Mesenteric fat pad (tissue), 1 donor: ENCODE measurements at regions not wholly inside any gene's neighbourhood (a gene's known extent, or its start where the extent isn't known, plus 50 kb on each side); places are given as distances from the start of the nearest gene placed in this dataset.
"Not testable (repeated sequence)": the region's sequence is repeated elsewhere in the genome, so short reads cannot be mapped to it uniquely, and the experiment has no call there.

Source experiments
- DNase-seq: peaks from one replicate; pipeline ENCODE4 v3.0.0-alpha.2; 2020; ENCODE audit warnings: low spot score
- donor health status: DM: yes; HTN: yes; CAD: no.

DNA sequence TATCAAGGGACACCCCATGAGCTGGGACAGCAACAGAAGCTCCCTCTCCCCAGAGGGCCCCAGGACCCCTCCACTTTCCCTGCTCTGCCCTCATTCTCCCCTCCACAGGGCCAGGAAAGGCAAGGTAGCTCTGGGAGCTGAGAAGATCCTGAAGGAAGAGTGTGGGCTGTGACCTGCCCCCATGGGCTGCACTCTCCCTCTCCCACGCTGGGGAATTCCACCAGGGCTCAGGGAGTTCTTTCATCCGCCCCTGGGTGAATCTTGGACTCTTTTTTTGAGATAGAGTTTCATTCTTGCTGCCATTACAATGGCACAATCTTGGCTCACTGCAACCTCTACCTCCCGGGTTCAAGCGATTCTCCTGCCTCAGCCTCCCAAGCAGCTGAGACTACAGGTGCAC, 73.8 kb downstream of the C9orf50 start:
- no peak for DNase-seq

DNA sequence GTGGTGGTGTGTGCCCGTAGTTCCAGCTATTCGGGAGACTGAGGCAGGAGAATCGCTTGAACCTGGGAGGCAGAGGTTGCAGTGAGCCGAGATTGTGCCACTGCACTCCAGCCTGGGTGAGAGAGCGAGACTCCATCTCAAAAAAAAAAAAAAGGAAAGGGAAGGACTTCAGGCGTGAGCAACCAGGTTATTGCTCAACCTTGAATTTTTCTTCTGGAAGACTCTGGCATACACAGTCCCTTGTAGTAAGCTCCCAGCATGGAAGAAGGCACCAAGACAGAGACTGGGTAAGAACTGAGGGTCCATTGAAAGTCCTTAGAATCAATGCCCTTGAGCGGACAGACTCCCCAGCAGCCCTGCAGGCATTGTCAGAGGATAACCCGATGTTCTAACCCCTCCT, 75.0 kb downstream of the C9orf50 start:
- DNase-seq: not testable (repeated sequence)

DNA sequence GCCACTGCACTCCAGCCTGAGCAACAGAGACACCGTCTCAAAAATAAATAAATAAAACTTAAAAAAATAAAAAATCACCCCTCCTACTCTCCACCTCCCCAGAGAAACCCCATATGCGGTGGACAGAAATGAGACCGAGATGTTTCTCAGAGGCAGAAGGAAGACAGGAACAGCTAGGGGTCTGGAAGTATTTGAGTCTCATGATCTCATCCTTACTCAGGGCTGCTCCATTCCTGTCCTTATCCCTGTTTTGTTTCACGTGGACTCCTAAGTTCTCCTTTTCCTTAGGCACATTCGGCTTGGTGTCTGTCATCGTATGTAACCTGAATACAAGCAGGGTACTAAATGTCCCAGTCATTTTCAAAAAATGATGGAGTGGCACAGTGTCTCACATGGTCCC, 76.1 kb downstream of the C9orf50 start:
- no peak for DNase-seq

- no peak for DNase-seq
Measured at GRCh38 chr9:129542741-129543140, 78.2 kb downstream of the C9orf50 start.

- DNase-seq: no peak
Measured at GRCh38 chr9:129541270-129541669, 79.6 kb downstream of the C9orf50 start.

DNA sequence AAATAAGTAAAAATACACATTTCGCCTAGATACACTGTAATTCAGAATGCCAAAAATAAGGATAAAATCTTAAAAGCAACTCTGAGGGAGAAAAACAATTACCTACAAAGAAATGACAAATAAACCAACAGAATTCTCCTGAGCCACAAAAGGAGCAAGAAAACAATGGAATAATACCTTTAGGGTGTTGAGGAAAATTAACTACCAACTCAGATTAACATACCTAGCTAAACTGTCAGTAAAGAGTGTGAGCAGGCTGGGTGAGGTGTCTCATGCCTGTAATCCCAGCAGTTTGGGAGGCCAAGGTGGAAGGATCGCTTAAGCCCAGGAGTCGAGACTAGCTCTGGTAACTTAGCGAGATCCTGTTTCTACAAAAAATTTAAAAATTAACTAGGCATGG, 81.5 kb downstream of the C9orf50 start:
- no peak for DNase-seq

DNA sequence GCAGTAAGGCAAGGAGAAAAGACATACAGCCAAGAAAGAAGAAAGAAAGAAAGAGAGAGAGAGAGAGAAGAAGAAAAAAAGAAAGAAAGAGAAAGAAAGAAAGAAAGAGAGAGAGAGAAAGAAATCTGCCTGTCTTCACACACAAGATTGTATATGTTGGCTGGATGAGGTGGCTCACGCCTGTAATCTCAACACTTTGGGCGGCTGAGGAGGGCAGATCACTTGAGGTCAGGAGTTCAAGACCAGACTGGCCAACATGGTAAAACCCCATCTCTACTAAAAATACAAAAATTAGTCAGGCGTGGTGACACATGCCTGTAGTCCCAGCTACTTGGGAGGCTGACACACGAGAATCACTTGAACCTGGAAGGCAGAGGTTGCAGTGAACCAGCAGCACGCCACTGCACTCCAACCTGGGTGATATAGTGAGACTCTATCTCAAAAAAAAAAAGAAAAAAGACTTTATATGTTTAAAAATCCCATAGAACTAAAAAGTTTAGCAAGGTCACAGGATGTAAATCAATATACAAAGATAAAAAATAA, 89.0 kb downstream of the C9orf50 start:
- DNase-seq: not testable (repeated sequence)

DNA sequence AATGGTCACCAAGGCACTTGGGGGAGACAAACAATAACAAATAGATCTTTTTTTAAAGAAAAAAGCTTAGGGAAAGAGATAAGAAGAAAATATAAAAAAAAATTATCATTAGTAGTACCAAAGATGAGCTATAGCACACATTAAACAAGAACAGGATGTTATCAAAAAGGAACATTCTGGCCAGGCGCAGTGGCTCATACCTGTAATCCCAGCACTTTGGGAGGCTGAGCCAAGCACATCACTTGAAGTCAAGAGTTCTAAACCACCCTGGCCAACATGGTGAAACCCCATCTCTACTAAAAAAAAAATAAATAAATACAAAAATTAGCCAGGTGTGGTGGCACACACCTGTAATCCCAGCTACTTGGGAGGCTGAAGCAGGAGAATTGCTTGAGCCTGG, 92.9 kb downstream of the C9orf50 start:
- DNase-seq: not testable (repeated sequence)

- no peak for DNase-seq
Measured at GRCh38 chr9:129525656-129526196, 95.2 kb downstream of the C9orf50 start.

DNA sequence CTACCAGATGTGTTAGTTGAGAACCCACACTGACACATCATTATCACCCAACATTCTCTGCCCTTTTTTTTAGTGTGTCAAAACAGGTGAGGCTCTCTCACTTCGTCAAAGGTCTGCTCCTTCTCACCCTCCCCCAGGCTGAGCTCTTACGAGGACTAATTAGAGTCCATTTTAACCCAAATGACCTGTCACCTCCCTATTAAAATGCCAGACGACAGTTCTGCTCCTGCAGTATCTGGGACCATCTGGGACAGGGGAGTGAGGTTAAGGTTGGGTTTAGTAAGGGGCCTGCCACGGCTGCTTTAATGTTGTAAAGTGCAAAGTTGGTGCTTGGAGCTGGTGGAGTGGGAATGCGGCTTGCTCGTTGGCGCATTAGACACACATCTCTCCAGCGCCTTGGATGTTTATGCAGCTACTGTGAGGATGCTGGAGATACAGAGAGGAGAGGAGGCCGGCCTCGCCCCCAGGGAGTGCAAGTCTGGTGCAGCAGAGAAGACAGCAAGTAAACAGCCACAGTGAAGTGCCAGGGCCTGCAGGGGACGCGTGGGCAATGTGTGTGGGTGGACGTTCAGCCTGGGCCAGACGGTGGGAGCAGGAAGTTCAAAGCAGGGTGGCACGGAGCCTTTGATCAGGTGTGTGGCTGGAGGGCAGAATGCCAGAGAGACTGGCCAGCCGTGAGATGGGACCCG, 96.2 kb downstream of the C9orf50 start:
- DNase-seq: no peak

DNA sequence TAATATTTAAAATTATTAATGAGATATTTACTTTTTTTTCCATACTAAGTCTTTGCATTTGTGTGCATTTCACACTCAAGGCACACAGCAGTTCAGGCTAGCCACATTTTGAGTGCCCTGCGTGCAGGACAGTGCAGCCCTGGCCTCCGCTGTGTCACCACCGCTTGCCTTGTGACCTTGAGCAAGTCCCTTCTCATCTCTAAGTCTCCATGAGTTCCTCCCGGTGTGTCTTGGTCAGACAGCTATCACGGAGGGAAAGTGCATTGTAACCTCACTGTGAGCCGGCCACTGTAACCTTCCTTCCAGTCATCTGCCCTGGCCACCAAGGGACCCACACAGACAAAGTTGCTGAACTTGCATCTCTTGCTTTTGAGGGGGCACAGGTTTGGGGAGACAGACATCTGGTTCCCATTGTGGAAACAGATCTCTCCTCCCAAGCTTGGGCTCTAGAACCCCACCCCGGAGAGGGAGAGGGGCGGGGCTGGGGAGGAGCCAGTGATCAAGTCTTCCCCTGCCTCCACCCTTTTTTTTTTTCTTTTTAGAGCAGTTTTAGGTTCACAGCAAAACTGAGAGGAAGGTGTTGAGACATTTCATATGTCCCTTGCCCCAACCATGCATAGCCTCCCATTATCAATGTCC, 96.8 kb downstream of the C9orf50 start:
- no peak for DNase-seq

- DNase-seq: no peak
Measured at GRCh38 chr9:129522351-129522750, 98.5 kb downstream of the C9orf50 start.

DNA sequence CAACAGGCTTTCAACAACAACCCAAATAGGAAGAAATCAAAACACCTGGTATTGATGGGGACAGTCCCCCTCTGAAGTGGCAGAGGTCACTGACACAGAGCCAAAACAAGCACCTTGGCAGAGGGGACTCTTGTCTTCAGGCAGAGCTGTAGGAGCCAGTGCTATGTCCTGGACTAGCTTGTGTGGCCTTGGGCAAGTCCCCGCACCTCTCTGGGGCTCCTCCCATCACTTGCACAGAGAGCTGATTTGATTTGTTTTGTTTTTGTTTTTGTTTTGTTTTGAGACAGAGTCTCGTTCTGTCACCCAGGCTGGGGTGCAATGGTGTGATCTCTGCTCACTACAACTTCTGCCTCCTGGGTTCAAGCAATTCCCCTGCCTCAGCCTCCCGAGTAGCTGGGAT, 100.8 kb downstream of the C9orf50 start:
- no peak for DNase-seq

- DNase-seq: no peak
Measured at GRCh38 chr9:129518074-129518473, 102.8 kb downstream of the C9orf50 start.

DNA sequence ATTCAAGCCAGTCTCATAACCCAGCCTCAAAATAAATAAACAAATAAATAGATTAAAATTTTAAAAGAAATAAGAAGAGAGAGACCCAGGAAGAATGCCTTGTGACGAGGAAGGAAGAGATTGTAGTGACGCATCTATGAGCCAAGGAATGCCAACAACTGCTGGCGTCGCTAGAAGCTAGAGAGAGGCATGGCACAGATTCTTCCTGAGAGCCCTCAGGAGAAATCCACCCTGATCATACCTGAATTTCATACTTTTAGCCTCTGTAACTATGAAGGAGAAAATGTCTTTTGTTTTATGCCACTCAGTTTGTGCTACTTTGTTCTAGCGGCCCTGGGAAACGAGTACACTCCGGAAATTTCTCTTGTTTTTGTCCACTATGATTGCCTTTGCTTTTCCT, 103.9 kb downstream of the C9orf50 start:
- DNase-seq: no peak

- no peak for DNase-seq
Measured at GRCh38 chr9:129514891-129515290, 106.0 kb downstream of the C9orf50 start.

- no peak for DNase-seq
Measured at GRCh38 chr9:129514497-129514867, 106.4 kb downstream of the C9orf50 start.

DNA sequence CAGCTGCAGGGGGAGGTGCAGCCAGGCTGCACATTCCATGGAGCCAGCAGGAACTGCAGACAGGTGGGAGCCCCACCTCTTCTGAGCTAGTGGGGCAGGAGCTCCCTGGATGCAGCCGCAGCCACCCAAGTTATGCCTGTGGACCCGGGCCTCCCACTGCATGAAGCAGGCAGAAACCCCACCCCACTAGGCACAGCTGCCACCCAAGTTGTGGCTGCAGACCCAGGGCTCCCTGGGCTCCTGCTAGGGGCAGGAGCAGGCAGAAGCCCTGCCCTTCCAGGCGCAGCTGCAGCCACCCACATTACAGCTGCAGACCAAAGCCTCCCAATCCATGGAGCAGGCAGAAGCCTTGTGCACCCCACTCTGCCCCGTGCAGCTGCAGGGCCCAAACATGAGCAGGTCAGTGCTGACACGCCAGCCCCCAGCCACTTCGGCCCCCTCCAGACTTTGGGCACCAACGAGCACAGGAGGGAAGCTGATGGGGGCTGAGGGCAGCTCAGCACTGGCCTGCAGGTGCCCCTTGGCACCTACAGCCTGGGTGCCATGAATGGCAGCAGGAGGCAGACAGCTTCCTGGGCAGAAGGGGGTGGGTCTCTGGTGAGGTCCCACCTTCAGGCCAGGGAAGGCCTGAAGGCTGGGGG, 106.9 kb downstream of the C9orf50 start:
- no peak for DNase-seq

- no peak for DNase-seq
Measured at GRCh38 chr9:129513282-129513681, 107.6 kb downstream of the C9orf50 start.

- no peak for DNase-seq
Measured at GRCh38 chr9:129511285-129511900, 109.5 kb downstream of the C9orf50 start.

GRCh38 chr9:129509533-129509928, 111.4 kb downstream of the C9orf50 start:
- no peak for DNase-seq

- no peak for DNase-seq
Measured at GRCh38 chr9:129507805-129508204, 113.1 kb downstream of the C9orf50 start.
